IPS-NIHi7 (cell line): ENCODE measurements at regions not wholly inside any gene's neighbourhood (a gene's known extent, or its start where the extent isn't known, plus 50 kb on each side); places are given as distances from the start of the nearest gene placed in this dataset.

Experiments used
- DNase-seq: peaks from one replicate; pipeline ENCODE4 v3.0.0; 2012; ENCODE audit warnings: mixed read lengths; ENCODE audit errors: extremely low spot score

DNA sequence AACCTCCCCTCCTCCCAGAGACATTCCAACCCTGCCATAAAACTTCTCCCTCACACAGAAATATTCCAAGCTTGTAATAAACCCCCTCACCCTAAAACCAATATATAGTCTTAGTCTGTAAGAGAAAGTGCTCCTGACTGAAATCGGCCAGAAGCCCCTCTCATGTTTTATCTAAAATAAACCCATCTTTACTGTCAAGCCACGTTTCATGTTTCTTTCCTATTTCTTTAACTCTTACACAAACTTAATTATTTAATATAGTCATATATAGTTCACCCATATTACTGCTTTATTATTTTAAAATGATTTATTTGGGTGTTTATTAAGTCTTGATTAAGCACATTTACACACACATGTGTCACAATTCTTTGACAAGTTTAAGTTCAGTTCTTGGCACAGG, 191.3 kb upstream of the AADAT start:
- no peak for DNase-seq

DNA sequence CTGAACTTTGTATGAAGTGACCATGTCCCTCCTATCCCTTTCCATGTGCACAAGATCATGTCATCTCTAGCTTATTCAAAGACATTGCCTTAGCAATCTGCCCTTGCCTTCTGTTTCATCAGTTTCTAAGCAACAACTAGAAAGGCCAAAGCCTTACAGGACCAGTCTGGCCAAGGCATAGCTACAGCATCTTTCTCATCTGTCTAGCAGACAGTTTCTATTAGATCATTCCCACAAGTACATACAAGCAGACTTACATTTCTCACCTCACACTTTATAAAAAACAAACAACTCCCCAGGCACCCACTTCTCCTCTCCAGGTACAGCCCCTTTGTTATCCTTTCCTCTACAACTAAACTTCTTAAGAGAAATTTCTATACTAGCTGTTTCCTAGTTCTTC, 188.7 kb upstream of the AADAT start:
- no peak for DNase-seq

DNA sequence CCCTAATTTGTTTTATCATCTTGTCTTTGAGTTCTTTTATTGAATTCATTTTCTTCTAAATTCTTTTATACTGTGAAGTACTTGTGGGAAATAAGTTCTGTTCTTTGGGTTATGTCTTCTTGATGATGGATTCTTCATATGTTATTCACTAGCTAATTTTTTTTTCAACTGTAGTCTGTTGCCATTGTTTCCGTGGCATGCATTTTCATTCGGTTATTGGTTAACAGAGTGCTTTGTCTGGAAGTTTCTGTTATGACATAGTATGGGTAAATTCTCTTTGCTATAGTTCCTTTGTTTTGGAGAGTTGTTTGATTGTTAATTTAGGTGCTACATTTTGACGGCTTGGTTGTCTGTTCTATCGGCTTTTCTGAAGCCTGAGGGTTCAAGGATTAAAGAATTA, 184.9 kb upstream of the AADAT start:
- DNase-seq, result no peak

- no peak for DNase-seq
Observed at GRCh38 chr4:170272959-170273358, 183.2 kb upstream of the AADAT start.

DNA sequence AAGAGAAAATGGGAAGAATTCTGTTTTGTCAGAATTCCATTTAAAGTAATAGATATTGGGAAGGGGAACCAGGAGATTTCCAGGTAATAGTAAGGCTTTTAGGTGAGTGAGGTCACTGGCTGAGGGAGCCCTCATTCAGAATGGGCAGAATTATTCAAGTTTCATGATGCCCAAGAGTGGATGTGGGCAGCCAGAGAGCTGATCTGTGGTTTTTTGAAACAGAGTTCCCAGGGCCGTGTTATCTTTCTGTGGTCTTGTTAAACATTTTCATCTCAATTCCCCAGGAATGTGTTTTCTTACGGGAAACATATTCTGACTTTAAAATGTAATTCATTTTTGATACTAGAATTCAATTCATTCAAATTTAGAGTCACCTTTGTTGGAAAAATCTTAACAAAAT, 182.0 kb upstream of the AADAT start:
- DNase-seq, result no peak

DNA sequence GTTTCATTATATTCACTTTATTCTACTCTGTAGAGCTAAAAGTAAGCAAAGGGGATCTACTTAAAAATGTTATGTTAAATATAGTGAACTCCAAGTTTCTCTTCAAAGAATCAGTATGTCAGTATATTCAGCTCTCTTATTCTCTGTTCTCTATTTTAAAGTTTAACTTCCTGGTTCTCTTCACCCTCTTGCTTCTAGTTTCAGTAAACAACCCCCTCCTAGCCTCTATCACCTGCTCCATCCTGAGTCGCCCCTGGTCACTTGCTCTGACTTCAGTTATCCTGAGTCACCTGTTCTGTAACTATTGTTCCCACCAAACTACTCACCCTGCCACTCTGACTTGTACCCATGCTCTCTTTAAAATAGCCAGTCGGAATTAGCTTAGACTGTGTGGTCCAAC, 180.9 kb upstream of the AADAT start:
- no peak for DNase-seq

DNA sequence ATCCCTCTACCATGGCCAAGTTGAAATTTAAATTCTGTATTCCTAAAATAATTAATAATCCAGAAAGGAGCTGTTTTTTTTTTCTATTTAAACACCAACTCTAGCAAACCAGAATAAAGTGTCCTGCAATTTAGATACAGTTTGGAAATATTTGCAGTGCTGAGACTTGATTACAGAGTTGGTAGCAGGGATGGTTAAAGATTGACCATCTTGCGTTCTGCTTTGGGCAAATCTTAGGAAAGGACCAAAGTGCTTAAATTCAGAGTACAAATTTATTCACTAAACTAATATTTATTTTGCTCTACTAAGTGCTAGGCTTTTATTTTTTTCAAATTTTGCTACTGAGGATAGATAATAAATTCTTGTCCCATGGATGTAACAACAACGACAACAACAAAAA, 180.2 kb upstream of the AADAT start:
- DNase-seq, result no peak

DNA sequence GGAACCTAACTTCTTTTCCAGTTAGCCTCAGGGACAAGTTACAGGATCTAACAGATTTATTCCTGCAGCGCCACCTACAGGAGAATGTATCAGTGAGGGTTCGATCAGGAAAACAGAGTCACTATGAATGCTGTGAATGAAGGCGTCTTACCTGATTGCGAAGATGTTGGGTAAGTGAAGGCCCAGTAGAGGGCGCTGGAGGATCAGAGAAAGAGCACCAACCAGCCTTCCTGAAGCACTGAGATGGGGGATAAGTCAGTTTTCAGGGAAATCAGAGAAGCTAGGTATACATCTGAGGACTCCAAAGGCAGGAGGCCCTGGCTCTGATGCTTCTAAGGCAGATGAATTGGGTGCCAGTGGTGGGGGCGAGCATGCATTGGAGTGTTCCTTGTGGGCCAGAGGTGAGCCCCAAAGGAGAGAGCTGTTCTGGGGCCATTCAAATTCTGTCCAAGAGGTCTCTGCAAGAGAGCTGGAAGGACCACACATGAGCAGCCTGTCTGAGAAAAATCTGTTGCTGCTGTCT, 169.9 kb upstream of the AADAT start:
- DNase-seq, result peak; percentile 86

GRCh38 chr4:170256807-170257206, 167.1 kb upstream of the AADAT start:
- no peak for DNase-seq

DNA sequence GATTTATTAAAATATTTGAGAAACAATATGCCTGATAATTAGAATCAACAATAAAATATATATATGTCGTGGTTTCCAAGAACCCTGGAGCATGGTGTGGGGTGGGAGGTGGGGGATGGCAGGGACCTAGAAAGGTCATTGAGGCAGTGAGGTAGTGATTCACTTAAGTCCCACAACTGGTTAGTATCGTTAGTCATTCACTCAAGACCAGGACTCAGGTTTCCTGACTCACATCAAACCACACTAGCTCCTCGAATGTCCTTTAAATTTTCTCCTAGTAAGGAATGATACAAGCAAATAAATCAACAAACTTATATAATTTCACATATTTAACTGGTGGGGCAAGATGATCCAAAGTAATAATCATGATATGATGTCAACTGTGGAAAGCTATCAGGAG, 158.8 kb upstream of the AADAT start:
- no peak for DNase-seq

- DNase-seq, result no peak
Observed at GRCh38 chr4:170248029-170248428, 158.3 kb upstream of the AADAT start.

GRCh38 chr4:170247596-170247995, 157.8 kb upstream of the AADAT start:
- DNase-seq, result no peak

DNA sequence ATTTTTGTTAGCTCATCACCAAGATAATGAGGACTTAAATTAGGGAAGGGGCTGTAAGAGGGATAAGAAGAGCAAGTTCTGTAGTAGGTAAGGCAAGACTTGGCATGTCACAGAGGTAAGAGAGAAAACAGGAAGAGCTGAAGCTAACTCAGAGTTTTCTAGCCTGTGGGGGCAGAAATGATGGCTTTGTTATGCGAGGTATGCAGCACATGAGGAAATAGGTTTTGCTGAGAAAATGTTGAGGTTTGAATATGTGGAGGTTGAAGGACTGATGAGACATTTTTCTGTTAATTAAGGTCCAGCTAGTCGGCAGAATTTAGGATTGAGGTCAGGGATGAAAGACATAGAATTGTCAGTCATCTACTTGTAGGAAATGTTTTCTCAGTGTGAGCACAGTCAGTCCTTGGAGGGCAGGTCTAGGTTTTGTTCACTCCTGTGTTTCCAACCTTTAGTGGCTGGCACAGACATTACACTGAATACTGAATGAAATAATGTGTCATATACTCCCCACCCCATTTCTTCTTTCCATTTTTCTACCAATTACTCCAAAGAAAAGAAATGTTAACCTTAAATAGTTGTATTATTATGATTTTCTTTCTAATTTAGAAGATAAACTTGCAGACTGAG, 154.0 kb upstream of the AADAT start:
- no peak for DNase-seq

- DNase-seq, result no peak
Observed at GRCh38 chr4:170242471-170242870, 152.7 kb upstream of the AADAT start.

- DNase-seq, result no peak
Observed at GRCh38 chr4:170234800-170235199, 145.0 kb upstream of the AADAT start.

- no peak for DNase-seq
Observed at GRCh38 chr4:170231377-170231776, 141.6 kb upstream of the AADAT start.

- no peak for DNase-seq
Observed at GRCh38 chr4:170230242-170230641, 140.5 kb upstream of the AADAT start.

- DNase-seq, result no peak
Observed at GRCh38 chr4:170229006-170229405, 139.2 kb upstream of the AADAT start.

DNA sequence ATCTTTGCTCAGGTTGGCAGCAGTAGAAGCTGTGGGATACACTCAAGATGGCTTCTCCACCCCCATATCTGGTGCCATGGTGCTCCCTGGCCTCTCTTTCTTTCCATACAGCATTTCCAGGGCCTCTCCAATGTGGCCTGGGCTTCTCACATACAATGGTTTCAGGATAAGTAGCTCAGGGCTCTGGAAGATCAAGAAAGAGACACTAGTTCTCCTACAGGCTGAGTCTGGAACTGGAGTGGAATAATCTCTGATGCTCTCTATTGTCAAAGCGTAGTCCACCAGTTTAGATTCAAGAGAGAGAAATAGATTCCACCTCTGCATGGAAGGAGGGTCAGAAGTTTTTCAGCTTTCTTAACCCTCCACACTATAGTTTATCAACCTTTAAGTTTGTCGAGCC, 138.2 kb upstream of the AADAT start:
- no peak for DNase-seq

GRCh38 chr4:170226288-170226687, 136.5 kb upstream of the AADAT start:
- no peak for DNase-seq

DNA sequence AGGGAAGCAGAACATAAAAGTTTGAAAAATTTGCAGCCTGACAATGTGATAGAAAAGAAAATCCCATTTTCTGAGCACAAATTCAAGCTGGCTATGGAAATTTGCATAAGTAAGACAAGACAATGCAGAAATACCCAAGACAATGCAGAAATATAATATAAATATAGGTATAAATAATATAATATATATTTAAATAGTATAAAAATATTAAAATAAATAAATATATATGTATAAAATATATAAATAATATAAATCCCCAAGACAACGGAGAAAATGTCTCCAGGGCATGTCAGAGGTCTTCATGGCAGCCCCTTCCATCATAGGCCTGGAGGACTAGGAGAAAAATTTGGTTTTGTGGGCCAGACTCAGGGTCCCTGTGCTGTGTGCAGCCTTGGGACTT, 125.0 kb upstream of the AADAT start:
- no peak for DNase-seq

DNA sequence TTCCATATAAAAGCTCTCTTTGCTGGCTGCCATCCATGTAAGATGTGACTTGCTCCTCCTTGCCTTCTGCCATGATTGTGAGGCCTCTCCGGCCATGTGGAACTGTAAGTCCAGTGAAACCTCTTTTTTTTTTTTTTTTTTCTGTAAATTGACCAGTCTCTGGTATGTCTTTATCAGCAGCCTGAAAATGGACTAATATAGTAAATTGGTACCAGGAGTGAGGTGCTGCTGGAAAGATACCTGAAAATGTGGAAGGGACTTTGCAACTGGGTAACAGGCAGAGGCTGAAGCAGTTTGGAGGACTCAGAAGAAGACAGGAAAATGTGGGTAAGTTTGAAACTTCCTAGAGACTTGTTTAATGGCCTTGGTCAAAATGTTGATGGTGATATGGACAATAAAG, 124.3 kb upstream of the AADAT start:
- no peak for DNase-seq

- DNase-seq, result no peak
Observed at GRCh38 chr4:170202721-170203120, 113.0 kb upstream of the AADAT start.

DNA sequence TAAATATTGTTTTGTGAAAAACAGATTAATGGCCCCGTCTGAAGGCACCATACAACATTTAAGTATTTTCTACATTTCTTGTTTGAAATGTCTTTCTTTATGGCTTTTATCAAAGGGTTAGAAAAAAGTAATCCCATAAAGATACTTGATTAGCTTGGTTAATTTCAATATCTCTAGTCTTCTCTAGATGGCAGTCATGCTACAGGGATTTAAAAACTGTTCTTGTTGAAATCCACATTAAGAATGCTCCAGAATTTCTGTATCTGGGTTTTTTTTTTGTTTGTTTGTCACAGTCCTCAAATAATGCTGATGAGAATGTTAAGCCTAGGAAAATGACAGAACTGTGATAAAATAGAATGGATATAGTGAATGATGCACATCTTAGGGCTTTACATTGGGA, 109.0 kb upstream of the AADAT start:
- peak; percentile 12 for DNase-seq
